ENCODE measurements at regions not wholly inside any gene's neighbourhood (a gene's known extent, or its start where the extent isn't known, plus 50 kb on each side); places are given as distances from the start of the nearest gene placed in this dataset.

- Histone ChIP-seq H2BK12ac (ENCODE audit: insufficient read length, low read depth, low read length) (no peak overlapping the region), H4K20me1 (ENCODE audit: control insufficient read depth, insufficient read depth, insufficient read length) (no peaks in the 10 kb centered on the region), H3T11ph (ENCODE audit: low read length) (no peak overlapping the region), H3K9ac (ENCODE audit: extremely low read depth, insufficient read length, low read length) (no peak overlapping the region), H4K91ac (ENCODE audit: insufficient read length, low read depth, low read length) (no peak overlapping the region), H3K79me2 (ENCODE audit: insufficient read depth, low read length) (no peaks in the 10 kb centered on the region), H3K79me1 (ENCODE audit: insufficient read depth, low read depth, low read length, poor library complexity, severe bottlenecking) (no peaks in the 10 kb centered on the region), H3K23ac (ENCODE audit: insufficient read length, low read depth, low read length) (no peak overlapping the region), H2BK120ac (ENCODE audit: low read depth, low read length, poor library complexity, severe bottlenecking) (no peak overlapping the region), H2BK5ac (ENCODE audit: insufficient read length, low read length) (no peak overlapping the region), H3K18ac (ENCODE audit: insufficient read length, low read depth, low read length) (no peak overlapping the region), H2BK15ac (ENCODE audit: low read depth, low read length) (no peak overlapping the region), H2AK5ac (ENCODE audit: insufficient read length, low read length) (no peak overlapping the region), H3K4me2 (ENCODE audit: insufficient read depth, insufficient read length, low read length) (no peak overlapping the region), H3K27me3 (ENCODE audit: insufficient read depth, low read length) (no peaks in the 10 kb centered on the region), H3K56ac (ENCODE audit: insufficient read length, low read depth, low read length) (no peak overlapping the region), H3K4me1 (ENCODE audit: insufficient read depth, low read length) (no peaks in the 10 kb centered on the region), H3K23me2 (ENCODE audit: insufficient read length, low read depth, low read length, poor library complexity, severe bottlenecking) (no peaks in the 10 kb centered on the region), H2AFZ (ENCODE audit: low read length) (no peak overlapping the region), H3K4ac (ENCODE audit: low read depth, low read length) (no peak overlapping the region), H2BK20ac (ENCODE audit: low read depth, low read length, poor library complexity, severe bottlenecking) (no peak overlapping the region), H4K8ac (replicated peaks; ENCODE audit: insufficient read length, low read depth, low read length) (no peak overlapping the region), H3K27ac (ENCODE audit: insufficient read length, low read depth, low read length) (no peak overlapping the region), H3K9me3 (ENCODE audit: control insufficient read depth, low read depth, low read length) (no peaks in the 10 kb centered on the region), H4K5ac (ENCODE audit: insufficient read length, low read depth, low read length) (no peak overlapping the region), H3K14ac (ENCODE audit: insufficient read depth, low read length) (no peak overlapping the region)
- Mint-ChIP-seq H3K27me3 (ENCODE audit: low read depth) (no peaks in the 10 kb centered on the region), H3K9me3 (peaks cover 6 to 9% of the 10 kb centered on the region in 2 experiments; a peak in 4 of 5 replicates), H3K36me3 (ENCODE audit: insufficient read depth in 1 of 3, low read depth in 3 of 3) (peaks cover 2 to 5% (median 2%) of the 10 kb centered on the region in 3 experiments; a peak in 2 of 7 replicates), H3K27ac (no peak overlapping the region), H3K4me3 (no peak overlapping the region), H3K4me1 (peaks cover 0 to 2% of the 10 kb centered on the region in 2 experiments; a peak in 1 of 4 replicates)
- no CpG with 5 or more reads among the region's 8 CpGs for WGBS (ENCODE audit: extremely low coverage, insufficient read length, low lambda C conversion rate)
- DNase-seq = no peak
- no peak for TF ChIP-seq CTCF (conservative IDR thresholded peaks at IDR 0.05)
Observed at GRCh38 chr5:4661326-4661725, 478.8 kb upstream of the ADAMTS16 start.

Measured in H9 (cell line).